ENCODE measurements at regions not wholly inside any gene's neighbourhood (a gene's known extent, or its start where the extent isn't known, plus 50 kb on each side); places are given as distances from the start of the nearest gene placed in this dataset.

GRCh38 chr10:113427236-113427735 lies 125.6 kb upstream of the HABP2 start:
- H3K9me3 ChIP-seq = no peaks in the 10 kb centered on the region
- no peaks in the 10 kb centered on the region for H3K27me3 ChIP-seq
- DNase-seq = no peak
- no peak overlapping the region for H3K4me3 ChIP-seq
- H3K36me3 ChIP-seq = no peaks in the 10 kb centered on the region

DNA sequence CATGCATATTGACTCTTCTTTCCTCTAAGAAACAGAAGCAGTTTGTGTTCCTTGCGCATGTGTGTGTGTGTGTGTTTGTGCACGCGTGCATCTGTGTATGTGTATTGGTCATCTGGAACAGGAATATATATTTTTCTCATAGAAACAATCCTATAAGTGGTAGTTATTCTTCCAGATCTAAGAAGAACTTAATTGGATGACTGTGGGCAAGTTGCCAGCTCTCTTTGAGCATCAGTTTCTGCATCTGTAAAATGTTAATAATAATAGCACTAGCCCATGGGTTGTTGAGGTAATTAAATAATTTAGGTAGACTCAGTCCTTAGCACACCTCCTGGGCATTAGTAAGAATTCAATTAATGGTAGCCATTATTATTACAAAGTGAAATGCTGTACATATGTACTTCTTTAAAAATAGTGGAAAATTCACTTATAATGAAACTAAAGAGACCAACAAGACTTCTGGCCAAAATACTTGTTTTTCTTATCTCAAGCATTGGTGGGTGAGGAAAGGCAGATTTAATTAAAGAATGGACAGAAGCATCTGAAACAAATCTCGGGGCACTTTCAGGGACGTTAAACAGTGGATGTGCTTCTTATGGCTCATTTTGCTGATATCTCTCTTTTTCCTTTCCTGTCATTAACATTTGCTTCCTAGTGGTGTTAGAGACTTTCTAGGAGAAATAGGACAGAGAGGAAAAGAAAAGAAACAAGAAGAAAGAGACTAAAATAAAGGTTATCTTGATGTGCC lies 124.9 kb upstream of the HABP2 start:
- Histone ChIP-seq H3K4me3 (no peak overlapping the region), H3K9me3 (no peaks in the 10 kb centered on the region), H3K27me3 (no peaks in the 10 kb centered on the region), H3K36me3 (no peaks in the 10 kb centered on the region)
- no peak for DNase-seq

GRCh38 chr10:113430634-113431397 lies 122.0 kb upstream of the HABP2 start:
- no peaks in the 10 kb centered on the region for H3K27me3 ChIP-seq
- no peak overlapping the region for H3K4me3 ChIP-seq
- H3K9me3 ChIP-seq = no peaks in the 10 kb centered on the region
- no peaks in the 10 kb centered on the region for H3K36me3 ChIP-seq
- DNase-seq = no peak

GRCh38 chr10:113431398-113432160 lies 121.3 kb upstream of the HABP2 start:
- H3K4me3 ChIP-seq = no peak overlapping the region
- H3K36me3 ChIP-seq = no peaks in the 10 kb centered on the region
- no peaks in the 10 kb centered on the region for H3K9me3 ChIP-seq
- no peak for DNase-seq
- H3K27me3 ChIP-seq = no peaks in the 10 kb centered on the region

- no peaks in the 10 kb centered on the region for H3K27me3 ChIP-seq
These were observed 119.1 kb upstream of the HABP2 start for GRCh38 chr10:113433711-113434110.

DNA sequence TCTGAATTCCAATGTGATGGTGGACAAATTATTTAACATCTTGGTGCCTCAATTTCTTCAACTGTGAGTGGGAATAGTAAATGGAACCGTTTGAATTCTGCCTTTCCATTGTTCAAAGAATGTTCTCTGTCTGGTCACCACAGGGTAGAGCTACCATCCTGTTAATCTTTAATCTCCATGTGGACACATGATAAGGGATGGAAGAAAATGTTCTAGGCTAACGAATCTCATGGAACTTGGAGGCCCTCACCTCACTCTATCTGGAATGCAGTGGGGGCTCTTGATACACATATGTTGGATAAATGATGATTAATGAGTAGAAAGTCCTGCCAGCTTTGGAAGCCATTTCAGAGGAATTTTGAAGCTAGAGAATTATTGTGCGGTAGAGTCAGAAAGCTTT lies 118.5 kb upstream of the HABP2 start:
- DNase-seq = no peak
- Histone ChIP-seq H3K36me3 (no peaks in the 10 kb centered on the region), H3K9me3 (no peaks in the 10 kb centered on the region), H3K27me3 (no peaks in the 10 kb centered on the region), H3K4me3 (no peak overlapping the region)

More at GRCh38 chr10:113433711-113434110, 119.1 kb upstream of the HABP2 start:
- no peak for DNase-seq
- Histone ChIP-seq H3K36me3 (no peaks in the 10 kb centered on the region), H3K4me3 (no peak overlapping the region), H3K9me3 (no peaks in the 10 kb centered on the region)

DNA sequence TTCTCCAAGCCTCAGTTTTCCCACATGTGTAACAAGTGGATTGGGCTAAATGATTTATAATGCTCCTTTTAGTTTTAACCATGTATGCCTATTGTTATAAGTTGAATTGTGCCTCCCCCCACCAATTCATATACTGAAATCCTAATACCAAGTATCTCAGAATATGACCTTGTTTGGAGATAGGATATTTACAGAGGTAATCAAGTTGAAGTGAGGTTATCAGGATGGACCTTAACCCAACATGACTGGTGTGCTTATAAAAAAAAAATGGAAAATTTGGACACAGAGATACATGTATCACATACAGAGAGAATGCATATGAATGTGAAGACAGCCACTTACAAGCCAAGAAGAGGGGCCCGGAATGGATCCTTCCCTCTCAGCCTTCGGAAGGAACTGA lies 117.9 kb upstream of the HABP2 start:
- no peaks in the 10 kb centered on the region for H3K9me3 ChIP-seq
- DNase-seq = no peak
- no peaks in the 10 kb centered on the region for H3K27me3 ChIP-seq
- H3K36me3 ChIP-seq = no peaks in the 10 kb centered on the region
- no peak overlapping the region for H3K4me3 ChIP-seq

DNA sequence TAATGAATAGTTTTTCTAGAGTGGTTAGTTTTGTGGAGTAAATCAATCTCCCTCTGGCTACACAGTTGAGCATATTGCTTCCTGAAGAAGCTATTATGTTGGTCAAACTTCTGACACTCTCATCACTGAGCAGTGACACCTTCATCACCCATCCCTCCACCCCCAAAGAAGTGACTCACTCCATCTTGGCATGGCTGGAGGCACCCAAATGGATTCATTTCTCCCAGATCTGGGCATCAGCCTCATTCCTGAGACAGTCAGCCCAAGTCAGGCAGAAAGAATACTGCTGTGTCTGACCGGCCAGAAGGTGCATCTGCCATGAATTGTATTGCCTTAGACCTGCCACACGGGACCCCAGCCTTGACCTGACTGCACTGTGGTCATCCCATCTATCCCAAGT lies 117.0 kb upstream of the HABP2 start:
- H3K36me3 ChIP-seq = no peaks in the 10 kb centered on the region
- H3K27me3 ChIP-seq = no peaks in the 10 kb centered on the region
- no peaks in the 10 kb centered on the region for H3K9me3 ChIP-seq
- DNase-seq = peak; percentile 69
- H3K4me3 ChIP-seq = no peak overlapping the region

GRCh38 chr10:113436851-113437250 lies 116.0 kb upstream of the HABP2 start:
- Histone ChIP-seq H3K36me3 (no peaks in the 10 kb centered on the region), H3K9me3 (no peaks in the 10 kb centered on the region), H3K4me3 (no peak overlapping the region), H3K27me3 (no peaks in the 10 kb centered on the region)
- DNase-seq = no peak

- Histone ChIP-seq H3K9me3 (no peaks in the 10 kb centered on the region), H3K36me3 (no peaks in the 10 kb centered on the region), H3K4me3 (no peak overlapping the region), H3K27me3 (no peaks in the 10 kb centered on the region)
- peak; percentile 44 for DNase-seq
These were observed 114.2 kb upstream of the HABP2 start for GRCh38 chr10:113438652-113439051.

DNA sequence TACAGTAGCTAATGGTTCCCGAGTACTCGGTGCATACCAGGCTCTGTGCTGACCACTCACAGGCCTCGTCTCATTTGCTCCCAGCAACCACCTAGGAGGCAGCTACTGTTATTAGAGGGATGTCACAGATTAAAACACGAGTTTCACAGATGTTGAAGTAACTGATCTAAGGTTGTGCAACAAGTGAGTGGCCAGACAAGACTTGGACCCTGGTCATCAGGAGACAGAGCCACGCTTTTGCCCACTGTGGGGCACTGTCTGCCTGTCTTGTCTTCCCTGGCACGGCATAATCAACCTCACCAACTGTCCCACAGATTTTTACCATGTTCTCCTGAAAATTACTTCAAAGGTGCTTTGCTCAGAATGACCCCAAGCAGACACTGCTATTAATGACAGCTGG lies 111.6 kb upstream of the HABP2 start:
- Histone ChIP-seq H3K27me3 (no peaks in the 10 kb centered on the region), H3K4me3 (no peak overlapping the region), H3K9me3 (no peaks in the 10 kb centered on the region), H3K36me3 (no peaks in the 10 kb centered on the region)
- DNase-seq = peak; percentile 17

GRCh38 chr10:113441686-113442270 lies 111.1 kb upstream of the HABP2 start:
- no peak overlapping the region for H3K4me3 ChIP-seq
- H3K27me3 ChIP-seq = no peaks in the 10 kb centered on the region
- H3K36me3 ChIP-seq = no peaks in the 10 kb centered on the region
- H3K9me3 ChIP-seq = no peaks in the 10 kb centered on the region
- DNase-seq = no peak

DNA sequence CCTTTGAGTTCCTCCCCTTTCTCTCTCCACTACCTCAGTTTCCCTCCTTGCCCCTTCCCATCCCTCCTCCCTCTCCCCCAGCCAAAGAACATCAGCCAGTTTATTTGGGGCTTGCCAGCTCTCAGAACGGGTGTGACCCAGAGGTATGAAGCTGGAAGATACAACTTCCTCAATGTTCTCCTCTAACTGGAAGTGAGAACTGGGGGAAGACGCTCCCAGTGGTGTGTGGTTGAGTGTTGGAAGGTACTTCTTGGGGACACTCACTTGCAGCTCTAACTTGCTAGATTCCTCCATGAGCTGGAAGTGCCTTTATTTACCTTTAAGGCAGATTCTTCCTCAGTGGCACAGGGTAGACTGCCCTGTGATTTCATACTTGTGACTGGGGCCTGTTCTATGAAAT lies 110.5 kb upstream of the HABP2 start:
- H3K36me3 ChIP-seq = no peaks in the 10 kb centered on the region
- DNase-seq = no peak
- H3K4me3 ChIP-seq = no peak overlapping the region

GRCh38 chr10:113443141-113443925 lies 109.5 kb upstream of the HABP2 start:
- H3K9me3 ChIP-seq = no peaks in the 10 kb centered on the region
- DNase-seq = no peak
- peaks cover 8% of the 10 kb centered on the region; the same call in 1 of the 2 replicates for H3K27me3 ChIP-seq
- no peak overlapping the region for H3K4me3 ChIP-seq
- H3K36me3 ChIP-seq = no peaks in the 10 kb centered on the region

More for the DNA sequence above, 110.5 kb upstream of the HABP2 start:
- no peaks in the 10 kb centered on the region for H3K27me3 ChIP-seq
- H3K9me3 ChIP-seq = no peaks in the 10 kb centered on the region

GRCh38 chr10:113444766-113445365 lies 108.0 kb upstream of the HABP2 start:
- Histone ChIP-seq H3K36me3 (no peaks in the 10 kb centered on the region), H3K27me3 (peaks cover 9% of the 10 kb centered on the region; the same call in 1 of the 2 replicates), H3K9me3 (no peaks in the 10 kb centered on the region), H3K4me3 (no peak overlapping the region)
- no peak for DNase-seq

DNA sequence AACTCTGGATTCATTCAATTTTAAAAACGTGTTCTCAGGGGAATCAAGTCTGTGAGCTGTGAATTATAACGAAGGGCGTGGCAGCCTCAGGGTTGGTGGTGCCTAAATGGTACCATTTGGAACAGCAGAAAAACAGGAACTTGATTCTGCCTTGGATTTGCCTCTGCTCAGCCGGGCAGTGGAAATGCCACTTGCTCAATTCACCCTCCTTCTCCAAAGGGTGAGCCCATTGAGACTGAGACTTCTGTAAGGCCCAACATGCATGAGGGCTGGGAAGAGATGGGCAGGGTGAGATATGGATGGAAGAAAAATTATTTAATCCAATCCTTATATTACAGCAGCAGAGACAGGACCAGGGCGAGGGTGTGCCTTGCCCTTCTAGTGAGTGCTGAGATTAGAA lies 107.1 kb upstream of the HABP2 start:
- DNase-seq = no peak
- Histone ChIP-seq H3K4me3 (no peak overlapping the region), H3K9me3 (no peaks in the 10 kb centered on the region), H3K36me3 (no peaks in the 10 kb centered on the region), H3K27me3 (peaks cover 11% of the 10 kb centered on the region; the same call in 1 of the 2 replicates)

All from MG63 (cell line).